ENCODE measurements at regions not wholly inside any gene's neighbourhood (a gene's known extent, or its start where the extent isn't known, plus 50 kb on each side); places are given as distances from the start of the nearest gene placed in this dataset.
"Not testable (repeated sequence)": the region's sequence is repeated elsewhere in the genome, so short reads cannot be mapped to it uniquely, and the experiment has no call there.

DNA sequence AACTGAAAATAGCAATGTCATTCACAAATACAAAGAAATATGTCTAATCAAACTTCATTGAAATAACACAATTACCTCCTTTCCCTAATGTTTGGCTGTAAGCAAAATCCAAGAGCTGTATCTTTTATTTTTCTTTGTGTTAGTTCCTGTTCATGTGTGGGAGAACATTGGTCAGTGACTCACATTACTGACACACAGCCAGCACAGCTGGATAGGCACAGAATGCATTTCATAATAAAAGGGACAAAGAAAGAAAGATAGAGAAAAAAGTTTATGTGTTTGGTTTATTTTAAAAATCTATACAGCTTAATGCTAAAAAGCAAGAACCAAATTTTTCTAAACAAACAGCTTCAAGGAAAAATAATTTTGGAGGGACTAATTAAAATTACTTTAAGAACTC, 185.6 kb upstream of the COL3A1 start:
- DNase-seq = peak in 1 of 2 experiments; percentile 15

DNA sequence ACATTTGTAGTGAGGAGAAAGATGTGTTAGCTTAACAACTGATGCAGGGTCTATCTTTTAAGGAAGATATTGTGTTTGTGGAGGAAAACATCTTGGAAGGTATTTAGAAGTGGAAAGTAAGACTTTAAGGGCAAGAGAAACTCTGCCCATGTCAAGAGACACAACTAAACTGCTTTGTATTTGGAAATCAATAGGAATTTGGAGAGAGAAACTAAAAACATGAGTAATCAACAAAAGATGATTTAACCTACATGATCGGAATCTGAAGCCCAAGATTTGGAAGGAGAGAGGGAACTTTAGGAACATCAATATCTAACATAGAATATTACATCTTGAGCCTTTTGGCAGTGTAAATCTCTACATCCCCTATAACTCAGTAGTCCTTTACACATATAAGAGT, 184.2 kb upstream of the COL3A1 start:
- DNase-seq = no peak

DNA sequence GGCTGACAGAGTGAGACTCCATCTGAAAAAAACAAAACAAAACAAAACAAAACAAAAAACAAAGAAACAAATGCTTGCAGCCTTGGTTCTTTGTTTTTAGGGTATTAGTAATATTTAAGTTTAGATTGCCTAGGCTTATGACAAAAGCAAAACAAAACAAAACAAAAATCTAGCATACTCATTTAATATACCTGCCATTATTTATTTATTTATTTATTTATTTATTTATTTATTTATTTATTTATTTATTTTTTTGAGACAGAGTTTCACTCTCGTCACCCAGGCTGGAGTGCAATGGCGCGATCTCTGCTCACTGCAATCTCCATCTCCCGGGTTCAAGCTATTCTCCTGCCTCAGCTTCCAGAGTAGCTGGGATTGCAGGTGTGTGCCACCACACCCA, 179.7 kb upstream of the COL3A1 start:
- not testable (repeated sequence) for DNase-seq

DNA sequence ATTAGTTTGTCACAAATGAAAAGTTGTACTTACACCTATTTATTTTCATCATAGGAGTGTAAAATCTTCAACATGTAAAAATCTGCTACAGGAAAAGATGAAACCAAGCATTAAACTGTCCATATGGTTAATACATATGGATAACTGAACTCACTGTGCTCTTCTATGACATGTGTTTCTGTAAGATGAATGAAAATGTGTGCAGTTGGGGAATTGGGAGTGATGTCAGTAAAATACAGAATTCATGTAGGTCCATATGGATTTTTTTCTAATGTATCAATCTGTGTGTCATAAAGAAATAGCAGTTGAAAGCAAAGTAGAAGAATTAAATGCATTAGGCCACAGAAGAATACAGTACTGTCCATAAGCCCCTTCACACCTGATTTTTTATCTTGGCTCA, 178.4 kb upstream of the COL3A1 start:
- DNase-seq = no peak

GRCh38 chr2:188797371-188797770, 176.8 kb upstream of the COL3A1 start:
- no peak for DNase-seq

GRCh38 chr2:188798159-188798558, 176.0 kb upstream of the COL3A1 start:
- no peak for DNase-seq

- no peak for DNase-seq
These were observed 169.0 kb upstream of the COL3A1 start for GRCh38 chr2:188805219-188805618.

GRCh38 chr2:188808947-188809355, 165.2 kb upstream of the COL3A1 start:
- DNase-seq = no peak

- DNase-seq = no peak
These were observed 163.6 kb upstream of the COL3A1 start for GRCh38 chr2:188810586-188810985.

GRCh38 chr2:188811522-188811921, 162.7 kb upstream of the COL3A1 start:
- no peak for DNase-seq

DNA sequence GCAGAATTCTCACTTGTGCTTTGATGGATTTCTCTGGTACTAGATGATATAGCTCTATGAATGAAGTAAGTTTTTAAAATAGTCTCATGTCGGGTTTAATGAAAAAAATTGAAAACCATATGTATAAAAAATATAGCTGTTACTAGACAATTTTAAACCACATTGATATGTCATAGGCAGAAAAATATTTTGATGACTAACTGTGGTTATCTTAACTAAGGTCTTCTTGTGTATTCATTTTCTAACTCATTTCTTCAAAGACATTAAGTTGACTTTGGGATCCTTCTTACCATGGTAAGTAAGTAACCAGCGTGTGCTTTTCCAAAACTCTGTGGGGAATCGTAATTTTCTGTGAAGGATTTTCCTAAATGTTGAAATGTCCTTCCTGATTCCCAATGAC, 160.9 kb upstream of the COL3A1 start:
- no peak for DNase-seq

DNA sequence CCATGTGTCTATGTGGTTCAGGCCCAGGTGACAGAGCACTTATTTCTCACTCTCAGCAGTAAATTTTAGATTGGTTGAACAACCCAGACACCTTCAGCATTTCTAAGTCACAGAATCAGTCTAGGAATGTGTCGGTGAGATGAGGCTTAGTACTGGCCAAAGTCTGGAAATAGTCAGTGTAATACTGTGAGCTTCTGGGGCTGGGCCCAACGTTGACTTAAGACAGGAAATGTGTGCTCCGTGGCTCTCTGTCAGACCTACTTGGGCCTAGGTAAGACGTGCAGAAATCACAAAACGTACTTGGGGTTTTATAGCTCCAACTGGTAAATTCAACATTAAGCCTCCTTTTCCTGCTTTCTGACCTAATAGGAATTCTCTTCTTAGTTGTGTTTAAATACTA, 160.3 kb upstream of the COL3A1 start:
- DNase-seq = no peak

DNA sequence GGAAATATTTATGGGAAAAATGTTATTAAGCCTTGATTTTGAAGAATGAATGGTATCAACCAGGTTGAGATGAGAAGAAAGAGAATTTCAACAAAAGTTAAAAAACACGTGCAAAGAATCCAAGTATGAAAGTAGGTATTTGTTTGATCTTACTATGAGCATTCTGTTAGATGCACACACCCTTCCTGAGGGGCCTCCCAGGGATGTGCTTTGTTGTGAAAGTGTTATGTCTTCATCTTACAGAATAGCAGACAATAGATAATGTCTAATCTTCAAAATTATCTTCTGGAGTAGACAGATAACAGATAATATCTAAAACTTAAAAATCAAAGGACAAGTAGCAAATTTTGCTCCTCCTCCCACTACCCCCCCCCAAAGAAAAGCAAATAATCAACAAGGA, 155.2 kb upstream of the COL3A1 start:
- no peak for DNase-seq

GRCh38 chr2:188819792-188820191, 154.4 kb upstream of the COL3A1 start:
- no peak for DNase-seq

GRCh38 chr2:188820576-188820975, 153.6 kb upstream of the COL3A1 start:
- no peak for DNase-seq

- no peak for DNase-seq
These were observed 150.0 kb upstream of the COL3A1 start for GRCh38 chr2:188824125-188824524.

GRCh38 chr2:188833331-188833730, 140.8 kb upstream of the COL3A1 start:
- DNase-seq = no peak

DNA sequence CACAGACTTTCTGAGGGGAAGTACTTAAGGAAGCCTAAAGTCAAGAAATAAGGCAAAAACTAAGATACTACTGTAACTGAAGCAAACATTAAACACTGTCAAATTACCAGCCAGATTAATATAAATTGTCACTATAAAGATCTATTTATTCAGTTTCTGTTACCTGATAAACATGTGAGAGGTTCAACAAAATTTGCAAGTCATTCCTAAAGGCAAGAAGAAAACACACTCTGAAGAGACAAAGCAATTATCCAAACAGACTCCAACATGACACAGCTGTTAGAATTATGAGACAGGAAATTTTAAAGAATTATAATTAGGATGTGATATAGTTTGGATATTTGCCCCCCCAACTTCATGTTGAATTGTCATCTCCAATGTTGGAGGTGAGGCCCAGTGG, 140.4 kb upstream of the COL3A1 start:
- DNase-seq = no peak

DNA sequence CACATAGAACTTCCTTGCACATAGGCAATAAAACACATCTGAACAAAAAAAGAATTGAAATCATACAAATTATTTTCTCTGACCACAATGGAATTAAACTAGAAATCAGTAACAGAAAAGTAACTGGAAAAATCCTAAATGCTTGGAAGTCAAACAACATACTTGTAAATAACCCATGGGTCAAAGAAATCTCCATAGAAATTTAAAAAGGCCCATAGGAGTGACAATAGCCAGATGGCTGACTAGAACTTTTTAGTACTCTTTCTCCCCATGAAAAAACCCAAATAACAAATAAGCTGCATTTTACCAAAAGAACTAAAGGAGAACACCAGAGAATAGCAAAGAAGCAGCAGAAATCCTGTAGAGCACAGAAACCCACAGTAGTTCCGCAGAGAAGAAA, 139.2 kb upstream of the COL3A1 start:
- no peak for DNase-seq

GRCh38 chr2:188835821-188836220, 138.4 kb upstream of the COL3A1 start:
- DNase-seq = no peak

DNA sequence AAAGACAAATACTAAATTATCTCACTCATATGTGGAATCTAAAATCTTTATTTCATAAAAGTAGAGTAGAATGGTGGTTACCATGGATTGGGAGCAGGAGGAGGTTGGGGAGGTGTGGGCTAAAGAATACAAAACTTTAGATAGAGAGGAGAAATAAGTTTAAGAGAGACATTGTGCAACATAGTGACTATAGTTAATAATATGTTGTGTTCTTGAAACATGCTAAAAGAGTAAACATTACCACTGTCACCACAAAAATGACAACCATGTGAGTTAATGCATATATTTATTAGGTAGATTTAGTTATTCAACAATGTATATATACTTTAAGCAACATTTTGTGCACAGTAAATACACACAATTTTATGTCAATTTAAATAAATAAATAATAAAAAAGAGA, 128.5 kb upstream of the COL3A1 start:
- DNase-seq = no peak

DNA sequence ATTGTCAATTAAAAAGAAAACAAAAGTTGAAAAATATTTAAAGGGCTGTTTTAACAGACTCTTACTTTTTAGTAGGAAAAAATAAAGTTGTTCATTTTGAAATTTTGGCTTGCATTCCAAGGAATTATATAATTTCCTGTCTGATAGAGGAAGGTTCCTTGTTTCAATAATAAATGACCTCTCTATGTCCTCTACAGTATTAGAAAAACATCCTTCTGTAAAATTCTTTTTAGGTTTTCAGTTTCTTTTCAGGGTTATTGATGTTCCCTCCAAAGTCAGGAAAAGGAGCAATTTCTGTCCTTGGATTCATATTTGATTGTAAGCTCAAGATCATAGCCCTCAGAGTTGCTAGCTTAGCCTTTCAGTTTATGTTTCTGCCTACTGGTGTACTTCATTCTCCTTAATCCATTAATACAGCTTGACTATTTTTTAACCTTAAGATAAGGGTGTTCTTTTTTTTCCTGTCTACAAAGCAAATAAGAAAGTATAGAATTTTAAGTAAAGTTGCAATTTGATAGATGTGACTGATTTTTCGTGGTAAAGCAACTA, 125.2 kb upstream of the COL3A1 start:
- DNase-seq = no peak

DNA sequence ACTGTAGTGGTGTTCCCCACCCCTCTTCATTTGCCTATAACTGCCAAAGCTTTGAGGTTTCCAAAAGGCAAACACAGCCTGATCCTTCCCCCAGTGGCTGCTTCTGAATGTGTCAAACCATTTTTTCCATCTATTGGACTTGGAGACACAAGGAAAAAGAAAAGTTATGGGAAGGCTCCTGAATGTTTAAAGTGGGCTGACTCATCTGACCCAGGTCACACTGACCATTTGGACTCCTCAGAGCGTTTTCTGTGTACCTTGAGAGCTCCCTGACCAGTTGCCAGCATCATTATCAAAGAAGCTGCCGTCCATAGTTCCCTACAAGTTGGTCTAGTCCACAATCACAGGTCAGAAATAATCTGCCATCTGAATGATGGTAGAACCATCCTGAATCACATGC, 123.4 kb upstream of the COL3A1 start:
- no peak for DNase-seq

- no peak for DNase-seq
These were observed 122.9 kb upstream of the COL3A1 start for GRCh38 chr2:188851311-188851710.

DNA sequence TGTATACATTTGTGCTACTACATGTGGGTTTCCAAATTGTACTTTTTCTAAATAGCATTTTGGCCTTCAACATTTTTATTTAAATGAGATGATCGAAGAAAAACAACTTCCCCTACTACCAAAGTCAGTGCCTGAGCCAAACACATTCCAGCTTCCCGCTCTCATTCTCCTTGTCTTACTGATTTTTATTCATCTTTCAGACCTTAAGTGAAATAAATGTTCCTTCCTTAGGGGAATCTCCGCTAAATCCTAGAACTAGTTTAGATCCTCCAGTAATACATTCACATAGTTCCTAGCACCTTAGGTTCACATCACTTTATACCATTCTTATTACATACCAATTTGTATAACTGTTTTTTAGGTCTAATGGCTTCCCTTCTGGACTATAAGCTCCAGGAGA, 122.3 kb upstream of the COL3A1 start:
- DNase-seq = no peak

- no peak for DNase-seq
These were observed 121.4 kb upstream of the COL3A1 start for GRCh38 chr2:188852772-188853171.
